ENCODE measurements at regions not wholly inside any gene's neighbourhood (a gene's known extent, or its start where the extent isn't known, plus 50 kb on each side); places are given as distances from the start of the nearest gene placed in this dataset.

DNA sequence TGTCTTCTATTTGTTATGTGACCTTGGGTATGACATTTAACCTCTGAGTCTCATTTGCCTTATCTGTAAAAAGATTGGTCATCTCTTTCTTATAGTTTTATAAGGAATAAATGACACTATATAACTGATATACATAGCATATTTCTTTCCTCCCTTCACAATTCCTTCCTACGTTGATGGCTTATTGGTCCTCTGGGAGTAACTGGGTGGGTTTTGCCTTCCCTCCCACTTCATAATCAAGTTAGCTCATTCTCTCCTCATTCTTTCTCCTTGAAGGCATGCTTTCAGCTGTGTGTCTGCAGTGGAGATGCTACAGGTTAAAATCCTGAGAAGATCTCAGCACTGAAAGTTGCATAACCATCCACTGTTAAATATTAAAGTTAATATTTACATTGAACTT, 382.4 kb downstream of the TMEM38B start:
- Histone ChIP-seq H3K9me3 (replicated peaks in 1 of 11) (no peaks in the 10 kb centered on the region), H3K9ac (no peak overlapping the region), H4K20me1 (no peaks in the 10 kb centered on the region), H3K4me1 (peaks cover 0 to 9% (median 4%) of the 10 kb centered on the region in 10 experiments; a peak in 5 of 20 replicates), H3K36me3 (no peaks in the 10 kb centered on the region), H3K27ac (no peak overlapping the region), H3K4me3 (no peak overlapping the region), H3K4me2 (no peak overlapping the region), H3K27me3 (no peaks in the 10 kb centered on the region)
- TF ChIP-seq Cebpa-rat (IDR thresholded peaks at IDR 0.05): no peak

DNA sequence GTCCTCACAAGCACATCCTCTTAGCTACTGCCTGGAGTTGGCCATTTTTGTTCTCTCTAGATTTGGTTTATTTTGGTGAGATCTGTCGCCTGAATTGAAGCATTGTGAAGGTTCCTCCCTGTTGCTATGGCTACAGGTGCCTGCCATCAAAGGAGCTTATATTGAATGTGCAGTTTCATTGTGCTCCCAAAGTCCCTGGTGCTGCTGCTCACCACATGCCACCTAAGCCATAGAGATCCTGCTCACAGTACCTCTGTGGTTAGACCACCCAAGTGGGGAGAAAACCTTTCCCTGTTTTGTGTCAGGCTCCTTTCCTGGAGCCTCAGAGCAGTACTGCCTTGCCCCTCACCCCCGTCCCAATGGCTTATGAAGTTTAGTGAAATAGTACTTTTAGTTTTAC, 383.4 kb downstream of the TMEM38B start:
- Histone ChIP-seq H4K20me1 (no peaks in the 10 kb centered on the region), H3K4me2 (no peak overlapping the region), H3K36me3 (no peaks in the 10 kb centered on the region), H3K9ac (no peak overlapping the region), H3K4me1 (peaks cover 0 to 9% (median 4%) of the 10 kb centered on the region in 10 experiments; a peak in 5 of 20 replicates), H3K27ac (no peak overlapping the region), H3K4me3 (no peak overlapping the region), H3K9me3 (replicated peaks in 1 of 11) (no peaks in the 10 kb centered on the region), H3K27me3 (no peaks in the 10 kb centered on the region)
- no peak for TF ChIP-seq Cebpa-rat (IDR thresholded peaks at IDR 0.05)

DNA sequence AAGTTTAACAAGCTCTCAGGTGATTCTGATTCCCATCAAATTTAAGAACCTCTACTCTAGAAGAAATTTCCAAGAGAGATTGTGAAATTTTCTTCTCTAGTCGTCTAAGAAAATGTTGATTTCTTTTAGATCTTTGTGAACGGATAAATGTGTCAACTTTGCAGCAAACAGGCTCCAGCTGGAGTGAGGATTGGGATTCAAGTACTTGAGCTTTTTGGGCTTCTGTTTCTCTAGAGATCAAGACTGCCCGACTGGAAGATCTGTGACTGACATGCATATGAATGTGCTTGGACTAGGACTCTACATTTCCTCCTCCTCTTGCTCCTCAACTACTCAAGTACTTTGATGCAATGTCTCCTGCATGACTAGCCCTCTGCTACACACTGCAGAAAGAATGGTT, 388.3 kb downstream of the TMEM38B start:
- Histone ChIP-seq H3K9ac (no peak overlapping the region), H4K20me1 (no peaks in the 10 kb centered on the region), H3K9me3 (replicated peaks in 1 of 11) (peaks cover 0 to 20% (median 4%) of the 10 kb centered on the region in 11 experiments; a peak in 15 of 22 replicates), H3K4me3 (no peak overlapping the region), H3K27me3 (no peaks in the 10 kb centered on the region), H3K27ac (no peak overlapping the region), H3K4me1 (peaks cover 0 to 14% (median 4%) of the 10 kb centered on the region in 10 experiments; a peak in 5 of 20 replicates), H3K36me3 (no peaks in the 10 kb centered on the region), H3K4me2 (no peak overlapping the region)
- TF ChIP-seq Cebpa-rat (IDR thresholded peaks at IDR 0.05): no peak

- H3K27ac ChIP-seq: no peak overlapping the region
- no peak overlapping the region for H3K4me3 ChIP-seq
- no peaks in the 10 kb centered on the region for H4K20me1 ChIP-seq
- no peak overlapping the region for H3K9ac ChIP-seq
- H3K9me3 ChIP-seq (replicated peaks in 1 of 11): peaks cover 8 to 40% (median 22%) of the 10 kb centered on the region in 11 experiments; a peak in 19 of 22 replicates
- no peaks in the 10 kb centered on the region for H3K27me3 ChIP-seq
- H3K4me2 ChIP-seq: no peak overlapping the region
- TF ChIP-seq Cebpa-rat (IDR thresholded peaks at IDR 0.05): no peak
- peaks cover 0 to 14% (median 4%) of the 10 kb centered on the region in 10 experiments; a peak in 5 of 20 replicates for H3K4me1 ChIP-seq
- 0 out of 22 replicates have a peak, but pooled peaks cover 0 to 3% (median 0%) of the 10 kb centered on the region in 11 experiments for H3K36me3 ChIP-seq
These were observed 390.4 kb downstream of the TMEM38B start for GRCh38 chr9:106084702-106085101.

DNA sequence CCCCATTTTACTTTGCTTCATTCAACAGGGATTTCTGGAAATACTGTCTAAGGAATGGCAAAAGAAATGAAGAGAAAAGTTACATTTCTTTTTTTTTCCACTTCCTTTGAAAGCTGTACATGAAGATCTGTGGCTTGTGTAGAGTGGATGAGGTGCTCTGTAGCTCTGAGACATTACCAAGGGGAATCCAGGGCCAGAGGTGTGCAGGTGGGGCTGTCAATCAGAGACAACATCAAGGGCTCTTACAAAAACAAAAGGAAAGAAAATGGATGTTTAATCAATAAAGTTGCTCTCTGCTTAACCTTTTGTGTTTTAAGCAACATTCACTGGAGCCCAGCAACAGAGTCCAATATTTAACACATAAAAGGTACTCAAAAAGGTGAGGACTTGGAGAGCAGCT, 391.1 kb downstream of the TMEM38B start:
- no peak overlapping the region; a peak in 2 of 22 replicates for H3K4me2 ChIP-seq
- no peak for TF ChIP-seq Cebpa-rat (IDR thresholded peaks at IDR 0.05)
- no peak overlapping the region for H3K9ac ChIP-seq
- 0 out of 22 replicates have a peak, but pooled peaks cover 0 to 3% (median 0%) of the 10 kb centered on the region in 11 experiments for H3K36me3 ChIP-seq
- no peaks in the 10 kb centered on the region for H3K27me3 ChIP-seq
- H3K9me3 ChIP-seq (replicated peaks in 1 of 11): peaks cover 8 to 45% (median 29%) of the 10 kb centered on the region in 11 experiments; a peak in 19 of 22 replicates
- H3K4me3 ChIP-seq: no peak overlapping the region
- H4K20me1 ChIP-seq: no peaks in the 10 kb centered on the region
- no peak overlapping the region for H3K27ac ChIP-seq
- H3K4me1 ChIP-seq: peaks cover 0 to 14% (median 4%) of the 10 kb centered on the region in 10 experiments; a peak in 5 of 20 replicates

GRCh38 chr9:106092083-106092482, 397.7 kb downstream of the TMEM38B start:
- no peaks in the 10 kb centered on the region for H3K27me3 ChIP-seq
- H3K9me3 ChIP-seq (replicated peaks in 1 of 11): peaks cover 8 to 38% (median 30%) of the 10 kb centered on the region in 11 experiments; a peak in 19 of 22 replicates
- TF ChIP-seq Cebpa-rat (IDR thresholded peaks at IDR 0.05): no peak

GRCh38 chr9:106102821-106103220, 408.5 kb downstream of the TMEM38B start:
- TF ChIP-seq Cebpa-rat (IDR thresholded peaks at IDR 0.05): no peak
- Histone ChIP-seq H3K9ac (no peak overlapping the region), H4K20me1 (no peaks in the 10 kb centered on the region)

More at GRCh38 chr9:106092083-106092482, 397.7 kb downstream of the TMEM38B start:
- H3K4me3 ChIP-seq: no peak overlapping the region
- H3K4me1 ChIP-seq: no peaks in the 10 kb centered on the region
- H3K9ac ChIP-seq: no peak overlapping the region
- H3K4me2 ChIP-seq: no peak overlapping the region
- H3K36me3 ChIP-seq: 0 out of 22 replicates have a peak, but pooled peaks cover 0 to 3% (median 0%) of the 10 kb centered on the region in 11 experiments
- no peak overlapping the region for H3K27ac ChIP-seq
- H4K20me1 ChIP-seq: no peaks in the 10 kb centered on the region

DNA sequence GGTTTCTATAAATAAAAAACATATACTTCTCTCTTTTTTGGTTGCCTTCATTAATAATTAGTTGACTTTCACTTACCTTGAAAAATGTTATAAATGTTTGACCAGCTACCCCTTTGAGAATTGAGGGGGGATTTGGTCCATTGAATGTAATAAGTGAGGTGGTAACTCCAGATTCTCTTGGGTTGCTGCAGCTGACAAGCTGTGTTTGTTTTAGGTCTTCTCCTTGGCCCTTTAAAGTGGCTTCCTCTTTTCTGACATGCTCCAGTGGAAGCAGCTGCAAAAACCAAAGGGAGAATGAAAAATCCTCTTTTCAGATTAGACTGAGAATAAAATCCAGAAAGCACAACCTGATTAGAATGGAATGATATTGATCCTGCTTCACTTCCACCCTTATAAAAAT, 410.5 kb downstream of the TMEM38B start:
- H3K9me3 ChIP-seq (replicated peaks in 1 of 11): peaks cover 0 to 7% (median 0%) of the 10 kb centered on the region in 11 experiments; a peak in 4 of 22 replicates
- H3K36me3 ChIP-seq: no peaks in the 10 kb centered on the region
- TF ChIP-seq Cebpa-rat (IDR thresholded peaks at IDR 0.05): no peak
- no peak overlapping the region for H3K9ac ChIP-seq
- no peak overlapping the region for H3K4me3 ChIP-seq
- peaks cover 27 to 42% (median 37%) of the 10 kb centered on the region in 10 experiments; a peak in 19 of 20 replicates for H3K4me1 ChIP-seq
- H3K27ac ChIP-seq: peak overlapping the region in 3 of 11 experiments; percentile 24 to 49 (median 38); a peak in 4 of 22 replicates
- no peaks in the 10 kb centered on the region for H3K27me3 ChIP-seq
- no peaks in the 10 kb centered on the region for H4K20me1 ChIP-seq
- peak overlapping the region in 10 of 11 experiments; percentile 4 to 87 (median 56); a peak in 19 of 22 replicates for H3K4me2 ChIP-seq

More at GRCh38 chr9:106102821-106103220, 408.5 kb downstream of the TMEM38B start:
- Histone ChIP-seq H3K27me3 (no peaks in the 10 kb centered on the region), H3K4me2 (peak overlapping the region; percentile 1 to 87 (median 58); a peak in 19 of 22 replicates), H3K4me1 (peaks cover 27 to 42% (median 37%) of the 10 kb centered on the region in 10 experiments; a peak in 19 of 20 replicates), H3K4me3 (no peak overlapping the region), H3K9me3 (replicated peaks in 1 of 11) (peaks cover 0 to 7% (median 0%) of the 10 kb centered on the region in 11 experiments; a peak in 3 of 22 replicates), H3K36me3 (no peaks in the 10 kb centered on the region), H3K27ac (no peak overlapping the region; a peak in 1 of 22 replicates)

GRCh38 chr9:106106396-106106795, 412.1 kb downstream of the TMEM38B start:
- Histone ChIP-seq H3K9ac (no peak overlapping the region), H4K20me1 (no peaks in the 10 kb centered on the region), H3K27me3 (no peaks in the 10 kb centered on the region), H3K4me3 (no peak overlapping the region), H3K4me1 (peaks cover 27 to 49% (median 37%) of the 10 kb centered on the region in 10 experiments; a peak in 19 of 20 replicates), H3K36me3 (no peaks in the 10 kb centered on the region), H3K9me3 (replicated peaks in 1 of 11) (peaks cover 0 to 6% (median 0%) of the 10 kb centered on the region in 11 experiments; a peak in 4 of 22 replicates), H3K4me2 (peak overlapping the region in 4 of 11 experiments; percentile 51 to 87 (median 68); a peak in 6 of 22 replicates), H3K27ac (no peak overlapping the region)
- TF ChIP-seq Cebpa-rat (IDR thresholded peaks at IDR 0.05): no peak

Measured in BLaER1 treated with 17β-estradiol and CSF1 and Interleukin-3, amounts not matched to agents 10 nM and 100 nM (cell line).